AG08396 (cell line): ENCODE measurements at regions not wholly inside any gene's neighbourhood (a gene's known extent, or its start where the extent isn't known, plus 50 kb on each side); places are given as distances from the start of the nearest gene placed in this dataset.
"Not testable (repeated sequence)": the region's sequence is repeated elsewhere in the genome, so short reads cannot be mapped to it uniquely, and the experiment has no call there.

Experiments used
- DNase-seq: peaks from one replicate; pipeline ENCODE4 v3.0.0; 2012; ENCODE audit warnings: low spot score, mixed read lengths

DNA sequence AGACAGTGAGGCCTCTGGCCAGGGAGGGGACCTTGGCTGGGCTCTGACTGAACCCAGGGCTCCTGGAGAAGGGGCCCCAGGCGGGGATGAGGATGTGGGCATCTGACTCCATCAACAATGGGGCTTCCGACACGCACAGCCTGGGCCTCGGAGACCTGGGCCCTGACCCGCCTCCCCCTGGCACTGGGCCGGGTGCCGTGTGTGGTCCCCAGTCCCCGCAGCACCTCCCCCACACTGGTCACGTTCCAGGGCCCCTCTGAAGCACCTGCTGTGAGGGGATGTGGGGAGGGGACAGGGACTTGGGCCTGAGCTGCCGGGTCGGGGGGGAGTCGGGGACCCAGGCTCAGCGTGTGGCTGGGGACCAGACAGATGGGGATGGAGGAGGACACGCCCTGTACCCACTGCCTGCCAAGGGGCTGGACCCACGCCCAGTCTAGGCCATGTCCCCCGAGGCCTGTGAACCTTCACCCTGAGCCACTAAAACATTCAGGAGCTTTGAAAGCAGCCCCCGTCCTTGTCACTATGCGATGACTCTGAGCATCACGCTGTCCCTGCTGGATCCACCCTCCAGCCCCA is 165.8 kb downstream of the TMEM121 start:
- not testable (repeated sequence) for DNase-seq

DNA sequence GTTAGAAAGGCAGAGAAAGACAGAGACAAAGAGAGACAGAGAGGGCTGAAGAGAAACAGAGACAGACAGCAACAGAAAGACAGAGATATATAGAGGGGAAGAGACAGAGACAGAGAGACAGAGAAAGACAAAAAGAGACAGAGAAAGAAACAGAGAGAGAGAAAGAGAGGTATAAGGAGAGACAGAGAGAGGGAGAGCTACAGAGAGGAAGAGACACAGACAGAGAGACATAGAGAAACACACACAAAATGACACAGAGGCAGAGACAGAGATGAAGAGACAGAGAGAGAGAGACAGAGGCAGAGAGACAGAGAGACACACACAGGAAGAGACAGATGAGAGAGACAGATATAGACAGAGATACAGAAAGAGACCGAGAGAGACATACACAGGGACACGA is 168.6 kb downstream of the TMEM121 start:
- no peak for DNase-seq

DNA sequence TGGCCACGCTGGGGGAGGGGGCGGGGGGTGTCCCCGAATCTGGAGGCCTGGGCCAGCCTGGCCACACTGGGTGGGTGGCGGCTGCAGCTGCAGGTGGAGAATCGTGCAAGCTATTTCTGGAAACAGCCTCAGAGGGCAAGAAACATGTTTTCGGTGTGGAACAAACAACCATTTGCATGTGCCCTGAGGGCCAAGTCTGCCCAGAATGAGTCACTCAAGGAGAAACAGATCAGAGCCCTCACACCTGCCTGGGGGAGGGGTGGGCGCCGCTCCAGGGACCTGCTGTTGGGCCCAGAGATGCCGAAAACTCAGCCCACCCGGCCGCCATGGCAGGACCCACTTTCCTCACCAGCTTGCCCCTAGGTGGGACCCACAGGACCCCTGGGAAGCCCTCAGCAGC is 170.0 kb downstream of the TMEM121 start:
- DNase-seq: not testable (repeated sequence)

DNA sequence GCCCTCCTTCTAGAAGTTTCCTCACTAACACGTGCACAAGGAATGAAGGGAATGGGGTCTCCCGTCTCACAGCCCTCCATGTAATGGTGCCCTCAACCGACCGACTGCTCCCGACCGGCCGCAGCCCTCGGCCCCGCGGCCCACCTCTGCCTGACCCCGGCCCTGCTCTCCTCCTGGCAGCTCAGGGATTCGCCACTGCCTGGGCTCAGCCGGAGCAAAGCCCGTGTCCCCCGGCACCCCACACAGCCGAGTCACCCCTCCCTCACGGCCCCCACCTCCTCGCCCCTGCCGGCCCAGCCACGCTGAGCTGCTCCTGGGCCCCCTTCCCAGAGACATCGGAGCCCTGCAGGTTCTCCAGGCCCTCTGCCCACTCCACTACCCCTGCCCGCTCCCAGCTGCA is 171.0 kb downstream of the TMEM121 start:
- DNase-seq: not testable (repeated sequence)

DNA sequence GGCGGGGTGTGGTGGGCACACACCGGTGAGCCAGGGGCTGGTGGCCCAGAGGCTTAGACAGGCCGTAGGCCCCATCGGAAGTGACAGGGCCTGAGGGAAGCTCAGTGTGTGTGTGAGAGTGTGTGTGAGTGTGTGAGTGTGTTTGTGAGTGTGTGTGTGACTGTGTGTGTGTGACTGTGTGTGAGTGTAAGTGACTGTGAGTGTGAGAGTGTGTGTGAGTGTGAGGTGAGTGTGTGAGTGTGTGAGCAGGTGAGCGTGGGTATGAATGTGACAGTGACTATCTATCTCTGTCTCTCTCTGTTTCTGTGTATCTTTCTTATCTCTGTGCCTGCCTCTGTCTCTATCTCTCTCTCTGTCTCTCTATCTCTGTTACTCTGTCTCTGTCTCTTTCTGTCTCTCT is 171.6 kb downstream of the TMEM121 start:
- not testable (repeated sequence) for DNase-seq

DNA sequence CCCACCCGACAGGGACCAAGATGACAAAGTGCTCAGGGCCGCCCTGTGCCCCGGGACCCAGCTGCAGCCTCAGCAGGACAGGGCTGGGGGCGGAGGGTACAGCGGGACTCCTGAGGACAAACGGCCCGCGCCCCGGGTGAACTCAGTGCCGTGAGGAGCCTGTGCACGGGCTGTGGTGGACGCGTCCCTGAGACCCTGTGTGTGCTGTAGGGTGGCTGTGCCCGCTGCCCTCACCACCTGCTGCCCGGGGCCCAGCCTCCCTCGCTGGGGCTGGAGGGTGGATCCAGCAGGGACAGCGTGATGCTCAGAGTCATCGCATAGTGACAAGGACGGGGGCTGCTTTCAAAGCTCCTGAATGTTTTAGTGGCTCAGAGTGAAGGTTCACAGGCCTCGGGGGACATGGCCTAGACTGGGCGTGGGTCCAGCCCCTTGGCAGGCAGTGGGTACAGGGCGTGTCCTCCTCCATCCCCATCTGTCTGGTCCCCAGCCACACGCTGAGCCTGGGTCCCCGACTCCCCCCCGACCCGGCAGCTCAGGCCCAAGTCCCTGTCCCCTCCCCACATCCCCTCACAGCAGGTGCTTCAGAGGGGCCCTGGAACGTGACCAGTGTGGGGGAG is 172.7 kb downstream of the TMEM121 start:
- not testable (repeated sequence) for DNase-seq

DNA sequence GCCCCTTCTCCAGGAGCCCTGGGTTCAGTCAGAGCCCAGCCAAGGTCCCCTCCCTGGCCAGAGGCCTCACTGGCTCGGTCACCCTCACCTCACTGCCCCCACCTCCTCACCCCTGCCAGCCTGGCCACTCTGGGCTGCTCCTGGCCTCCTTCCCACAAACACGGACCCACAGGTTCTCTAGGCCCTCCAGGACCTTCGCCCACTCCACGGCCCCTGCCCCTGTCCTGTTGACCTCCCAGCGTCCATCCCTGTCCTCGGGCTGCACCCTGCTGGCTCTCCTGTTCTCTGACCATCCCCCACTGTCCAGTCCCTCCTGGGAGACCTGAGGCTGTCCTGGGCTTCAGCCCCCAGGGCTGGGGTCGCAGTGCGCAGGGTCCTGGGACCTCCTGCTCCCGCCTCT is 173.3 kb downstream of the TMEM121 start:
- not testable (repeated sequence) for DNase-seq

DNA sequence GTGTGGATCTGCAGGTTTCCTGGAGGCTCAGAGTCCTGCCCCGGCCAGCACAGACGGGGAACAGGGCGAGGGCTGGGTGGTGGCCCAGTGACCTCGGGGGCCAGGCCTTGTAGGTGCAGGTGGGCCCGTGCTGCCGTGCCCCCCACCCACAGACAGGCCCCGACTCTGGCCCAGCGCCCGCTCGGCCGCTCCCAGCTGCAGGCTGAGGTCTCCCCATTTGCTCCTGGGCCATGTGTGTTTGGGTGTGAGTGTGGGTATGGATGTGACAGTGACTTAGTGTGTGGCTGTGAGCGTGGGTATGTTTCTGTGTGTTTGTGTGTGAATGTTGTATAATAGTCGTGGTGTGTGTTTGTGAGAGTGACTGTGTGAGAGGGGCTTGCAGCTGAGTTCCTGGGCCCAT is 173.8 kb downstream of the TMEM121 start:
- not testable (repeated sequence) for DNase-seq

DNA sequence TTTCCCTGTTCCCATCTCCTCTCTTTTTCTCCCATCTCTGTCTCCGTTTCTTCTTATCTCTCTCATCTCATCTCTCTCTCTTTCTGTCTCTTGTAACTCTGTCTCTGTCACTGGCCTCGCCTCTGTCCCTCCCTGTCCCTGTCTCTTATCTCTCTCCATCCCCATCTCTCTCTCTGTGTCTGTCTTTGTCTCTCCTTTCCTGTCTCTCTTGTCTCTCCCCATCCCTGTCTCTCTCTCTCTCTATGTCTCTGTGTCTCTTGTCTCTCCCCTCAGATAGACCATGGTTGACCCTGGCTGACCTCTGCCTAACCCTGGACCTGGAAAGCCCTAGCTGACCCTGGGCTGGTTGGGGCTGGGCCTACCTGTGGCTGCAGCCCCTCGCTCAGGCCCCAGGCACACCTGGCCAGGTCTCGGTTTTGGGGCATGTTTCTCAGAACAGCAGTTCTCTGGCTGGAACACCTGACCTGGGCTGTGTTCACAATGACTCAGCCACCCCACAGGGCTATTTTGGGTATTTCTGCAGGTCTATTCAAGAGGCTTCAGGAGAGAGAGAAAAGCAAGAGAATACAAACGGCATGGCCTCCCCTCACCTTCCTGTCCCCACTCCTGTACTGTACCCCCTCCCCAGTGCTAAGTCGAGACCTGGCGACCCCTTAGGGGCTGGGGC is 174.4 kb downstream of the TMEM121 start:
- no peak for DNase-seq

DNA sequence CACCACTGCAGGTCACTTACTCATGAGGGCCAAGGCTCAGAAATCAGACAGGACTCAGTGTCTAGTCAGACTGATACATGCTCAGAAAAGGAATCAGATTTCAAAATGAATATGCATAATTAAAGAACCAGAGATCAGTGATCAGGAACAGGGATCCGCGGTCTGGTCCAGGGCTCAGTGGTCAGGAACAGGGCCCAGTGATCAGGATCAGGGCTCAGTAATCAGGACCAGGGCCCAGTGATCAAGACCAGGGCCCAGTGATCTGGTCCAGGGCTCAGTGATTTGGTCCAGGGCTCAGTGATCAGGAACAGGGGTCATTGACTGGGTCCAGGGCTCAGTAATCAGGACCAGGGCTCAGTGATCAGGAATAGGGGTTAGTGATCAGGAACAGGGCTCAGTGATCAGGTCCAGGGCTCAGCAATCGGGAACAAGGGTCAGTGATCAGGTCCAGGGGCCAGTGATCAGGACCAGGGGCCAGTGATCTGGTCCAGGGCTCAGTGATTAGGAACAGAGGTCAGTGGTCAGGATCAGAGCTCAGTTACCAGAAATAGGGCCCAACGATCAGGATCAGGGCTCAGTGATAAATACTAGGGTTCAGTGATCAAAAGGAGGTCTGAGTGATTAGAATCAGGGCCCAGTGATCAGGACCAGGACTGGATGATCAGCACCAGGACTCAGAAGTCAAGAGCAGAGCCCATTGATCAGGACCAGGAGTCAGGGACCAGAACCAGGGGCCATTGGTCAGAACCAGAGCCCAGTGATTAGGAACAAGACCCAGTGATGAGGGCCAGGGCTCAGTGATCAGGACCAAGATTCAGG is 175.3 kb downstream of the TMEM121 start:
- DNase-seq: no peak

DNA sequence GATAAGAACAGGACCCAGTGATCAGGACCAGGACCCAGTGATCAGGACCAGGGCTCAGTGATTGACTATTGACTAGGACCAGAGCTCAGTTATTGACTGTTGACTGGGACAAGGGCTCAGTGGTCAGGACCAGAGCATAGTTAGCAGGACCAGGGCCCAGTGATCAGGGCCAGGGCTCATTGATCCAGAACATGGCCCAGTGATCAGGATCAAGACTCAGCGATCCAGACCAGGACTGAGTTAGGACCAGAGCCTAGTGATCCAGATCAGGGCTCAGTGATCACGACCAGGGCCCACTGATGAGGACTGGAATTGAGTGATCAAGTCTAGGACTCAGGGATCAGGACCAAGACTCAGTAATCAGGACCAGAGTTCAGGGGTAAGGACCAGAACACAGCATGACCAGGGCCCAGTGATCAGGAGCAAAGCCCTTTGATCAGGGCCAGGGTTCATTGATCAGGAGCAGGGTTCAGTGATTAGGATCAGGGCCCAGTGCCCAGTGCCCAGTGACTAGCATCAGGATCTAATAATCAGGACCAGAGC is 176.0 kb downstream of the TMEM121 start:
- no peak for DNase-seq

DNA sequence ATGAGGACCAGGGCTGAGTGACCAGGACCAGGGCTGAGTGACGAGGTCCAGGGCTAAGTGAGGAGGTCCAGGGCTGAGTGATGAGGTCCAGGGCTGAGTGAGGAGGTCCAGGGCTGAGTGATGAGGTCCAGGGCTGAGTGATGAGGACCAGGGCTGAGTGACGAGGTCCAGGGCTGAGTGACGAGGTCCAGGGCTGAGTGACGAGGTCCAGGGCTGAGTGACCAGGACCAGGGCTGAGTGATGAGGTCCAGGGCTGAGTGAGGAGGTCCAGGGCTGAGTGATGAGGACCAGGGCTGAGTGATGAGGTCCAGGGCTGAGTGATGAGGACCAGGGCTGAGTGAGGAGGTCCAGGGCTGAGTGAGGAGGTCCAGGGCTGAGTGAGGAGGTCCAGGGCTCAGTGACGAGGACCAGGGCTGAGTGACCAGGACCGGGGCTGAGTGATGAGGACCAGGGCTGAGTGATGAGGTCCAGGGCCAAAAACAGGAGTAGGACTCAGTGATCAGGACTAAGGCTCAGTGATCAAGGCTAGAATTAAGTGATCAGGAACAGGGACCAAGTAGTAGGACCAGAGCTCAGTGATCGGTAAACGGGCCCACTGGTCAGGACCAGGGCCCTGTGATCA is 176.8 kb downstream of the TMEM121 start:
- DNase-seq: not testable (repeated sequence)

DNA sequence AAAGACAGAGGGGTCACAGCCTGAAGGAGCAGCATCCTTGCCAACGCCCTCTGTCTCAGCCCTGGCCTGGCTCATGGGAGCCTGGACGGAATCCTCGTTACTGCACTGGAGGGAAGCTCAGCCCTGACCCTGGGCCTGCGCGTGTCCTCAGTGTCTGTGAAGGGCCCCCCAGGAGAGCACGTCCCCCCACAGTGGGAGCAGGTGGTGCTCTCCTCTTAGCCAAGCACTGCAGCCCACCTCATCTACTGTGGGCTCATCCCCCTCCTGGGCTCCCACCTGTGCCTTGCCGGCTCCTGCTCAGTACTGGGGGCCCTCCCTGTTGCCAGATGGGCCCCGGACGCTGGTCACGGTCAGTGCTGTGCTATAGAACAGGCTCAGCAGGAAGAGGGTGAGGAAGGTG is 177.7 kb downstream of the TMEM121 start:
- not testable (repeated sequence) for DNase-seq

DNA sequence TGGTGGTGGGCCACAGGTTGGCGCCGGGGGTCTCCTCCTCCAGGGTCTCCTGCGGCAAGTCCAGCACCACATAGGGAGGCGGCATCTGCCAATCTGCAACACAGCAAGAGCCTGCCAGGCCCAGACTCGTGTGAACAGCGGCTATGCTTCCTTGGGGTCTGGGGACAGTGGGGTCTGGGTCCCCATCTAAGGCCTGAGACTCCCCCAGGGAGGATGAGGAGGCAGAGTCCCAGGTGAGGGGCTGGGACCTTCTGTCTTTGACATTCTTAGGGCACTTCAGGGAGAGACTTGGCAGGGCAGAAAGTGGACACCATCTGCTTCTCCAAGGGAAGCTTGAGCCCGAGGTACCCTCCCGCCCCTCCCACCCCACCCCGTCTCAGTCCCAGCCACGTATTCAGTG is 178.1 kb downstream of the TMEM121 start:
- DNase-seq: not testable (repeated sequence)

DNA sequence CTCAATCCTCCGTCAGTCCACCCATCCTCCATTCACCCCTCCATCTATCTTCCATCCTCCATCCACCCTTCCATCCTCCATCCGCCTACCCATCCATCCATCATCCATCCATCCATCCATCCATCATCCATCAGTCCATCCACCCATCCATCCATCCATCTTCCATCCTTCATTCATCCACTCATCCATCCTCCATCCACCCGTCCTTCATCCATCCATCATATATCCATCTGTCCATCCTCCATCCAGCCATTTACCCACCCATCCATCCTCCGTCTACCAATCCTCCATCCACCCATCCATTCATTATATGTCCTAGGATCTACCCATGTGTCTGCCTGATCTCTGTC is 179.1 kb downstream of the TMEM121 start:
- DNase-seq: not testable (repeated sequence)

DNA sequence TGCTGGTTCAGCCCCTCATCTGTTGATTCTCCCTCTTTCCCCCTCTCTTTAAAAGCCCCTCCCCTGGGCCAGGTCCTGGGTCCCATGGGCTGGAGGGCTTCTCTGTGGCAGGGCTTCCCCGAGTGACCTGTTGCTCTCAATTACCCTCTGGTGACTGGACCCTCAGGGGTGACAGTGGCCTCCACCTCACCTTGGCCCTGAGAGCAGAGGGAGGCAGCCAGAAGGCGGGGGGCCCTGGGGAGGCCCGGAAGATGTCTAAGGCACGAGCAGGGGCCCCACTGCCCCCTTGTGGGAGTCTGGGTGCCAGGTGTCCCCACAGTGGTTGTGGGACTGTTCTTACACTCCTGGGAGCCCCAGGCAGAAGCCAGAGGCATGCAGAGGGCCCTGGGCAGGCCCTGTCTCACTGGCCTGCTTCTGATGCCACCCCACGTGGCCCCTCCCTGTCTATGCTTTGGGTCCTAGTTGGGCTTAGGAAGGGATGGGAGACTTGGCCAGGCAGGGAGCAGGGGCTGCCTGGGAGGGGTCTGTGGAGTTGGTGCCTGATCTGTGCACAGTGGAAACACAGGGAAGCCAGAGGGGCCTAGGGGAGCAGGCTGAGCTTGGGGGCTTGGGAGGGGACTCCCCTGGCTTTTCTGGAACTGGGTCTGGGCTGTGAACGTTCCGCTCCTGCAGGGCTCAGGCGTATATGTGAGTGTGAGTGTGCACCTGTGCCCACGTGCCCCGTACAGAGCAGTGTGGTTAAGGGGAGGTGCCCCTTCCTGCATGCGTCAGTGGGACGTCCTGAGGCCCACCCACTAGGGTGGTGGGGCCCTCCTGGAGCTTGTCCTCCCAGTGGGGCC is 179.7 kb downstream of the TMEM121 start:
- not testable (repeated sequence) for DNase-seq

DNA sequence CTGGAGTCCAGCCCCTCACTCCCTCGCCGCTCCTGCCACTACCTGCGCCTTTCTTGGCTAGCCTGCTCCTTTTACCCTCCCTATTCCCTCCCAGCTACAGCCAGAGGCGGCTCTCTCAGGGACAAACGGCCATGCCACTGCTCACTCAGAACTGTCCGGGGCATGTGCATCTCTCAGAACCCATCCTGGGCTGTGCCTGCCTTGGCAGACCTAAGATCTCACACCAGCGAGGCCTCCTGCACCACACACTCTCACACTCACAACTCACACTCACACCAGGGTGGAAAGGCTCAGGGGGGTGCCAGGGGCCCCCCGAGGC is 180.3 kb downstream of the TMEM121 start:
- not testable (repeated sequence) for DNase-seq

DNA sequence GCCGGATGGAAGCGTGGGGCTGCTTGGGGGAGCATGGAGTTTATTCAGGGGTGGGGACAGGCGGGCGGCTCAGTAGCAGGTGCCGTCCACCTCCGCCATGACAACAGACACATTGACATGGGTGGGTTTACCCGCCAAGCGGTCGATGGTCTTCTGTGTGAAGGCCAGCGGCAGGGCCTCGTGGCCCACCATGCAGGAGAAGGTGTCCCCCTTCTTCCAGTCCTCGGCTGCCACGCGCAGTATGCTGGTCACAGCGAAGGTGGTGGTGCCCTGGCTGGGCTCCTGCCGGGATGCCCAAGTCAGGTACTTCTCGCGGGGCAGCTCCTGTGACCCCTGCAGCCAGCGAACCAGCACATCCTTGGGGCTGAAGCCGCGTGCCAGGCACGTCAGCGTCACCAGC is 180.7 kb downstream of the TMEM121 start:
- not testable (repeated sequence) for DNase-seq

DNA sequence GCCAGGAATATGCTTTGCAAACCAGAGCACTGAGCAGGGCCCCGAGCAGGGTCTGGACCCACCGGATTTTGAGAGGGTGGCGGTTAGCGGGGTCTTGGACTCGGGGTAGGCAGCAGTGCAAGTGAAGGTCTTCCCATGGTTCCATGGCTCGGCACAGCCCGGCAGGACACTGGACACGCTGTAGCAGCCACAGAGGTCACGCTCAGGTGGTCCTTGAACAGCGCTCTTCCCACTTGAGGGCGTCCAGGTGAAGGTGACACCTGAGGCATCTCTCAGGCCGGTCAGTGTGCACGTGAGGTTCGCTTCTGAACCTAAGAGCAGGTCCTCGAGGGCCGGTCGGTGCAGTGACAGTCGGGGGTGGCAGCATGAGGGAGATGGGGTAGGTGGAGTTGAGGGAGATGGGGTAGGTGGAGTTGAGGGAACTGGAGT is 181.4 kb downstream of the TMEM121 start:
- not testable (repeated sequence) for DNase-seq

DNA sequence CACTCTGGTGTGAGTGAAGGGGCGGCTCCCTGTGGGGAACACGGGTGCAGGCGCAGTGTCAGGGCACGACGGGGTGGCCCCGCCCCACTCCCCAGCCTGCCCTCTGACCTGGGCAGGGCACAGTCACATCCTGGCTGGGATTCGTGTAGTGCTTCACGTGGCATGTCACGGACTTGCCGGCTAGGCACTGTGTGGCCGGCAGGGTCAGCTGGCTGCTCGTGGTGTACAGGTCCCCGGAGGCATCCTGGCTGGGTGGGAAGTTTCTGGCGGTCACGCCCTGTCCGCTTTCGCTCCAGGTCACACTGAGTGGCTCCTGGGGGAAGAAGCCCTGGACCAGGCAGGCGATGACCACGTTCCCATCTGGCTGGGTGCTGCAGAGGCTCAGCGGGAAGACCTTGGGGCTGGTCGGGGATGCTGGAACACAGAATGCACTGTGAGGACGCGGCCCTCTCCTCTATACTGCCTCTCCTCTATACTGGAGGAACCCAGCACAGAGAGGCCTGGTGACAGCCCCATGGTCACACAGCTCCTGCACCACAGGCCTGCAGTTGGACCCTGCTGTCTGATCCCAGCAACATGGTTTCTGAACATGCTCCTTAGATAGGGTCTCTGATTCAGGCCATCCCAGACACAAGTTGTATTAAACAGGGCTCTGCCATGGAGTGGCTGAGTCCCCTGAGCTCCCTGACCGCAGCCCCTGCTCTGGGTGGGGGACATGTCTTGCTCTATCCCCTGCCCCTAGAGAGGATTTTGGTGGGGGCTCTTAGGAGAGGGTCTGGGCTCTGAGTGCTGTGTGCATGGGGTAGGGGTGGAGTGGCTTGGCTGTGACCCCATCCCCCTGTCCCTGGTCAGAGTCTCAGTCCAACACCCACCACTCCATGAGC is 182.1 kb downstream of the TMEM121 start:
- DNase-seq: not testable (repeated sequence)
